ENCODE measurements at regions not wholly inside any gene's neighbourhood (a gene's known extent, or its start where the extent isn't known, plus 50 kb on each side); places are given as distances from the start of the nearest gene placed in this dataset.
"Not testable (repeated sequence)": the region's sequence is repeated elsewhere in the genome, so short reads cannot be mapped to it uniquely, and the experiment has no call there.

GRCh38 chr18:14935210-14935609 lies 187.2 kb downstream of the ANKRD30B start:
- Histone ChIP-seq H3K27ac (ENCODE audit: low read length) (no peak overlapping the region), H3K9me3 (ENCODE audit: control insufficient read depth, low read length) (no peaks in the 10 kb centered on the region), H3K4me3 (ENCODE audit: low read length) (no peak overlapping the region), H3K4me1 (ENCODE audit: control insufficient read depth, insufficient read depth, low read length) (no peaks in the 10 kb centered on the region), H3K27me3 (ENCODE audit: control insufficient read depth, insufficient read depth) (no peaks in the 10 kb centered on the region)
- WGBS, result 61% methylated on average over 3 of the region's 3 CpGs
- no peak for ATAC-seq
- no peak for DNase-seq
- intact Hi-C loops (cut with DNase I), result no loop called here

- Histone ChIP-seq H3K27ac (ENCODE audit: low read length) (no peak overlapping the region), H3K9me3 (ENCODE audit: control insufficient read depth, low read length) (no peaks in the 10 kb centered on the region), H3K4me1 (ENCODE audit: control insufficient read depth, insufficient read depth, low read length) (no peaks in the 10 kb centered on the region), H3K27me3 (ENCODE audit: control insufficient read depth, insufficient read depth) (no peaks in the 10 kb centered on the region), H3K4me3 (ENCODE audit: low read length) (no peak overlapping the region)
- intact Hi-C loops (cut with DNase I), result no loop called here
- no peak for DNase-seq
- peak in 1 of 2 donors; percentile 15 for ATAC-seq
- 52% methylated on average over 4 of the region's 4 CpGs for WGBS
These were observed 188.3 kb downstream of the ANKRD30B start for GRCh38 chr18:14936313-14936712.

GRCh38 chr18:14937271-14937670 lies 189.3 kb downstream of the ANKRD30B start:
- no peaks in the 10 kb centered on the region for H3K9me3 ChIP-seq (ENCODE audit: control insufficient read depth, low read length)
- H3K27ac ChIP-seq (ENCODE audit: low read length), result no peak overlapping the region
- DNase-seq (no peak), ATAC-seq (no peak)
- H3K4me1 ChIP-seq (ENCODE audit: control insufficient read depth, insufficient read depth, low read length), result no peaks in the 10 kb centered on the region
- WGBS, result 80% methylated on average over 9 of the region's 9 CpGs
- no peaks in the 10 kb centered on the region for H3K27me3 ChIP-seq (ENCODE audit: control insufficient read depth, insufficient read depth)
- H3K4me3 ChIP-seq (ENCODE audit: low read length), result no peak overlapping the region
- intact Hi-C loops (cut with DNase I), result no loop called here

GRCh38 chr18:14939141-14939540 lies 191.2 kb downstream of the ANKRD30B start:
- no peaks in the 10 kb centered on the region for H3K9me3 ChIP-seq (ENCODE audit: control insufficient read depth, low read length)
- DNase-seq (no peak), ATAC-seq (no peak)
- no peaks in the 10 kb centered on the region for H3K4me1 ChIP-seq (ENCODE audit: control insufficient read depth, insufficient read depth, low read length)
- intact Hi-C loops (cut with DNase I), result no loop called here
- H3K27ac ChIP-seq (ENCODE audit: low read length), result no peak overlapping the region
- H3K4me3 ChIP-seq (ENCODE audit: low read length), result no peak overlapping the region
- no peaks in the 10 kb centered on the region for H3K27me3 ChIP-seq (ENCODE audit: control insufficient read depth, insufficient read depth)

GRCh38 chr18:14940106-14940505 lies 192.1 kb downstream of the ANKRD30B start:
- H3K9me3 ChIP-seq (ENCODE audit: control insufficient read depth, low read length); H3K27me3 ChIP-seq (ENCODE audit: control insufficient read depth, insufficient read depth); H3K27ac ChIP-seq (ENCODE audit: low read length); ATAC-seq; H3K4me1 ChIP-seq (ENCODE audit: control insufficient read depth, insufficient read depth, low read length); DNase-seq; intact Hi-C loops (cut with DNase I); H3K4me3 ChIP-seq (ENCODE audit: low read length): not testable (repeated sequence)
- 71% methylated on average over 6 of the region's 6 CpGs for WGBS

GRCh38 chr18:14940735-14941134 lies 192.8 kb downstream of the ANKRD30B start:
- H3K4me3 ChIP-seq (ENCODE audit: low read length), result no peak overlapping the region
- H3K9me3 ChIP-seq (ENCODE audit: control insufficient read depth, low read length), result no peaks in the 10 kb centered on the region
- ATAC-seq (no peak), DNase-seq (no peak)
- 27% methylated on average over 2 of the region's 2 CpGs for WGBS
- intact Hi-C loops (cut with DNase I), result no loop called here
- H3K27ac ChIP-seq (ENCODE audit: low read length), result no peak overlapping the region
- no peaks in the 10 kb centered on the region for H3K27me3 ChIP-seq (ENCODE audit: control insufficient read depth, insufficient read depth)
- H3K4me1 ChIP-seq (ENCODE audit: control insufficient read depth, insufficient read depth, low read length), result no peaks in the 10 kb centered on the region

- ATAC-seq (peak in 1 of 2 donors; percentile 42), DNase-seq (no peak)
- Histone ChIP-seq H3K27me3 (ENCODE audit: control insufficient read depth, insufficient read depth) (no peaks in the 10 kb centered on the region), H3K4me1 (ENCODE audit: control insufficient read depth, insufficient read depth, low read length) (no peaks in the 10 kb centered on the region), H3K4me3 (ENCODE audit: low read length) (no peak overlapping the region), H3K9me3 (ENCODE audit: control insufficient read depth, low read length) (no peaks in the 10 kb centered on the region), H3K27ac (ENCODE audit: low read length) (no peak overlapping the region)
- WGBS, result 63% methylated on average over 5 of the region's 5 CpGs
- intact Hi-C loops (cut with DNase I), result no loop called here
These were observed 193.3 kb downstream of the ANKRD30B start for GRCh38 chr18:14941256-14941655.

- H3K27ac ChIP-seq (ENCODE audit: low read length), result no peak overlapping the region
- 36% methylated on average over 3 of the region's 3 CpGs for WGBS
- intact Hi-C loops (cut with DNase I), result no loop called here
- no peaks in the 10 kb centered on the region for H3K27me3 ChIP-seq (ENCODE audit: control insufficient read depth, insufficient read depth)
- DNase-seq (no peak), ATAC-seq (no peak)
- no peak overlapping the region for H3K4me3 ChIP-seq (ENCODE audit: low read length)
- H3K4me1 ChIP-seq (ENCODE audit: control insufficient read depth, insufficient read depth, low read length), result no peaks in the 10 kb centered on the region
- H3K9me3 ChIP-seq (ENCODE audit: control insufficient read depth, low read length), result no peaks in the 10 kb centered on the region
These were observed 193.8 kb downstream of the ANKRD30B start for GRCh38 chr18:14941792-14942191.

GRCh38 chr18:14942275-14942674 lies 194.3 kb downstream of the ANKRD30B start:
- ATAC-seq (no peak), DNase-seq (no peak)
- no peaks in the 10 kb centered on the region for H3K9me3 ChIP-seq (ENCODE audit: control insufficient read depth, low read length)
- 78% methylated on average over 7 of the region's 7 CpGs for WGBS
- intact Hi-C loops (cut with DNase I), result no loop called here
- no peaks in the 10 kb centered on the region for H3K4me1 ChIP-seq (ENCODE audit: control insufficient read depth, insufficient read depth, low read length)
- H3K27ac ChIP-seq (ENCODE audit: low read length), result no peak overlapping the region
- H3K27me3 ChIP-seq (ENCODE audit: control insufficient read depth, insufficient read depth), result no peaks in the 10 kb centered on the region
- no peak overlapping the region for H3K4me3 ChIP-seq (ENCODE audit: low read length)

GRCh38 chr18:14943486-14943885 lies 195.5 kb downstream of the ANKRD30B start:
- H3K27me3 ChIP-seq (ENCODE audit: control insufficient read depth, insufficient read depth), result no peaks in the 10 kb centered on the region
- H3K4me3 ChIP-seq (ENCODE audit: low read length), result no peak overlapping the region
- DNase-seq (no peak), ATAC-seq (no peak)
- intact Hi-C loops (cut with DNase I), result no loop called here
- H3K4me1 ChIP-seq (ENCODE audit: control insufficient read depth, insufficient read depth, low read length), result no peaks in the 10 kb centered on the region
- no peaks in the 10 kb centered on the region for H3K9me3 ChIP-seq (ENCODE audit: control insufficient read depth, low read length)
- no peak overlapping the region for H3K27ac ChIP-seq (ENCODE audit: low read length)
- 93% methylated on average over 9 of the region's 9 CpGs for WGBS

- ATAC-seq (no peak), DNase-seq (no peak)
- intact Hi-C loops (cut with DNase I), result no loop called here
- 80% methylated on average over 17 of the region's 17 CpGs for WGBS
- Histone ChIP-seq H3K27ac (ENCODE audit: low read length) (no peak overlapping the region), H3K4me3 (ENCODE audit: low read length) (no peak overlapping the region), H3K27me3 (ENCODE audit: control insufficient read depth, insufficient read depth) (no peaks in the 10 kb centered on the region), H3K4me1 (ENCODE audit: control insufficient read depth, insufficient read depth, low read length) (no peaks in the 10 kb centered on the region), H3K9me3 (ENCODE audit: control insufficient read depth, low read length) (no peaks in the 10 kb centered on the region)
These were observed 196.1 kb downstream of the ANKRD30B start for GRCh38 chr18:14943967-14944636.

GRCh38 chr18:14944838-14945237 lies 196.9 kb downstream of the ANKRD30B start:
- WGBS, result 66% methylated on average over 7 of the region's 7 CpGs
- ATAC-seq (no peak), DNase-seq (no peak)
- no peaks in the 10 kb centered on the region for H3K27me3 ChIP-seq (ENCODE audit: control insufficient read depth, insufficient read depth)
- H3K4me3 ChIP-seq (ENCODE audit: low read length), result no peak overlapping the region
- H3K4me1 ChIP-seq (ENCODE audit: control insufficient read depth, insufficient read depth, low read length), result no peaks in the 10 kb centered on the region
- no peak overlapping the region for H3K27ac ChIP-seq (ENCODE audit: low read length)
- no peaks in the 10 kb centered on the region for H3K9me3 ChIP-seq (ENCODE audit: control insufficient read depth, low read length)
- intact Hi-C loops (cut with DNase I), result no loop called here

Measured in right cardiac atrium (tissue), 5 donors.